COR-L47 (cell line): ENCODE measurements at regions not wholly inside any gene's neighbourhood (a gene's known extent, or its start where the extent isn't known, plus 50 kb on each side); places are given as distances from the start of the nearest gene placed in this dataset.

Source experiments
- DNase-seq: peaks from one replicate; lab custom pipeline; 2025; lab: John Stamatoyannopoulos, UW

GRCh38 chr18:7349181-7349837, 118.4 kb downstream of the LRRC30 start:
- no peak for DNase-seq

GRCh38 chr18:7358989-7359726, 128.3 kb downstream of the LRRC30 start:
- DNase-seq, result peak; percentile 10

GRCh38 chr18:7360606-7361170, 129.8 kb downstream of the LRRC30 start:
- no peak for DNase-seq

- no peak for DNase-seq
Measured at GRCh38 chr18:7363338-7363737, 132.4 kb downstream of the LRRC30 start.

- DNase-seq, result no peak
Measured at GRCh38 chr18:7366597-7366996, 135.7 kb downstream of the LRRC30 start.

GRCh38 chr18:7367336-7367735, 136.4 kb downstream of the LRRC30 start:
- no peak for DNase-seq

GRCh38 chr18:7369006-7369405, 138.1 kb downstream of the LRRC30 start:
- peak; percentile 43 for DNase-seq

- DNase-seq, result no peak
Measured at GRCh38 chr18:7370375-7370774, 139.5 kb downstream of the LRRC30 start.

GRCh38 chr18:7370802-7371201, 139.9 kb downstream of the LRRC30 start:
- no peak for DNase-seq

- DNase-seq, result no peak
Measured at GRCh38 chr18:7373441-7373840, 142.6 kb downstream of the LRRC30 start.

- no peak for DNase-seq
Measured at GRCh38 chr18:7381307-7381706, 150.4 kb downstream of the LRRC30 start.

- no peak for DNase-seq
Measured at GRCh38 chr18:7382328-7383001, 151.6 kb downstream of the LRRC30 start.

- no peak for DNase-seq
Measured at GRCh38 chr18:7383002-7383980, 152.4 kb downstream of the LRRC30 start.

- DNase-seq, result peak; percentile 82
Measured at GRCh38 chr18:7388741-7389140, 157.9 kb downstream of the LRRC30 start.

- DNase-seq, result no peak
Measured at GRCh38 chr18:7390731-7391492, 160.0 kb downstream of the LRRC30 start.

GRCh38 chr18:7393080-7393479, 162.2 kb downstream of the LRRC30 start:
- no peak for DNase-seq

GRCh38 chr18:7394050-7394659, 163.3 kb downstream of the LRRC30 start:
- DNase-seq, result no peak

GRCh38 chr18:7395566-7395965, 164.7 kb downstream of the LRRC30 start:
- DNase-seq, result no peak

- no peak for DNase-seq
Measured at GRCh38 chr18:7413906-7414305, 153.2 kb upstream of the PTPRM start.

GRCh38 chr18:7414459-7414858, 152.7 kb upstream of the PTPRM start:
- DNase-seq, result no peak
